GM12873 (cell line): ENCODE measurements at regions not wholly inside any gene's neighbourhood (a gene's known extent, or its start where the extent isn't known, plus 50 kb on each side); places are given as distances from the start of the nearest gene placed in this dataset.
A peak's percentile ranks its signal among the peaks of the same experiment; 100 is the strongest.

Source experiments
- TF ChIP-seq, protein P1 (sequence below): IDR thresholded peaks from 2 replicates; pipeline ENCODE4 v1.5.1; 2012; ENCODE audit warnings: low read depth, mild to moderate bottlenecking, moderate library complexity, low read length, control low read depth; ENCODE audit not compliant: insufficient read depth; ENCODE audit errors: missing control alignments

DNA sequence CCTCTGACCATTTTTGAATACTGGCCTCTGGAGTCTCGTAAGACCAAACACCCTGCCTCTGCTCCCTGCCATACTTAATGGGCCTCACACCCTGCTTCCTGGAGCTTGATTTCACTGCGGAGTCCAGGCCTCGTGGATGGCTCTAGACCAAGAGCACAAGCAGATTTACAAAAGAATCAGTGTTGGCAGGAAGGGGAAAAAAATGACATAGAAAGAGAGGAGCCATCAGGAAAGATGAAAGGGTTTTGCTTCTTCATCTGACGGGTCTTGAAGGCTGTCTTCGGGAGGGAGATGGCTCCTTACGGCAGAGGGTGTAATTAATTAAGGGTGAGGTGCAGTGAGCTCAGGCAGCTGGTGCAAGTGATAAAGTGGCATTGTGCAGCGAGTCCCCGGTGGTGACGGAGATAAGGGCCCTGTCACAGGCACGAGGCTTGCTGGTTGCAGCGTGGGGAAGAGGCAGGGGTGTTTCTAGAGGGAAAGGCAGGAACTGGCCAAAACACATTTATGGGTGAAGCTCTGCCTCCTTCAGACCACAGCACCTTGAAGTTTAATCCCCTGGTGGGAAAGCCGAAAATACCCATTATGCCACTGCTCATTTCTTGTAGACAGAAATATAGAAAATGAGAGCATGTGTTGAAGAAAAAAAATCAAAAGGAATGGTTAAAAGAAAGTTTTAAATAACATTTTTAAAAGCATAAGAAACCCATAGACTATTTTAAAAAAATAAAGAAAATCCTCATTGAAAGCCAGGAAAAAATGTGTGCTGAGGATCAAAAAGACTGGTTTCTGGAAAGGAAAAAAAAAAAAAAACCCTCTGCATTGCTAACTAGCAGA is 128.6 kb upstream of the LRFN2 start:
- TF ChIP-seq, protein P1, sequence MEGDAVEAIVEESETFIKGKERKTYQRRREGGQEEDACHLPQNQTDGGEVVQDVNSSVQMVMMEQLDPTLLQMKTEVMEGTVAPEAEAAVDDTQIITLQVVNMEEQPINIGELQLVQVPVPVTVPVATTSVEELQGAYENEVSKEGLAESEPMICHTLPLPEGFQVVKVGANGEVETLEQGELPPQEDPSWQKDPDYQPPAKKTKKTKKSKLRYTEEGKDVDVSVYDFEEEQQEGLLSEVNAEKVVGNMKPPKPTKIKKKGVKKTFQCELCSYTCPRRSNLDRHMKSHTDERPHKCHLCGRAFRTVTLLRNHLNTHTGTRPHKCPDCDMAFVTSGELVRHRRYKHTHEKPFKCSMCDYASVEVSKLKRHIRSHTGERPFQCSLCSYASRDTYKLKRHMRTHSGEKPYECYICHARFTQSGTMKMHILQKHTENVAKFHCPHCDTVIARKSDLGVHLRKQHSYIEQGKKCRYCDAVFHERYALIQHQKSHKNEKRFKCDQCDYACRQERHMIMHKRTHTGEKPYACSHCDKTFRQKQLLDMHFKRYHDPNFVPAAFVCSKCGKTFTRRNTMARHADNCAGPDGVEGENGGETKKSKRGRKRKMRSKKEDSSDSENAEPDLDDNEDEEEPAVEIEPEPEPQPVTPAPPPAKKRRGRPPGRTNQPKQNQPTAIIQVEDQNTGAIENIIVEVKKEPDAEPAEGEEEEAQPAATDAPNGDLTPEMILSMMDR, result no peak

GRCh38 chr6:40714576-40715564 is 127.7 kb upstream of the LRFN2 start:
- TF ChIP-seq, protein P1, result no peak

DNA sequence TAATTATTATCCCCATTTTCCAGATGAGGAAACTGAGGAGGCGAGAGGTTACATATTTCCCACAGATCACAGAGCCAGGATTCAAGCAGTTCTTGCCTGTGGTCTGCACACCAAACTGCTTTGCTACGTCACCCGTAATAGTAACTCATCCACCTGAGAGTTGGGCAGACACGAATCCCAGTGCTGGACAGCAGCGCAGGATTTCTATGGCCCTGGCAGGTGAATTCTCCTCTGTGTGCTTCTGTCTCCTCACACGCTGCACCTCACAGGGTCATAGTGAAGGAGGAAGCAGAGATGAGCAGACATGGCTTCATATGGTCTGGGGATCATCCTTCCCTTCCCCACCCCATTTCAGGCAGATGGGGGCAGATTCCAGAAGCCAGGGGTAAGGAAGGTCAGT is 127.0 kb upstream of the LRFN2 start:
- TF ChIP-seq, protein P1, result no peak

- TF ChIP-seq, protein P1, result peak; percentile 3
These were observed 126.0 kb upstream of the LRFN2 start for GRCh38 chr6:40713002-40713719.

DNA sequence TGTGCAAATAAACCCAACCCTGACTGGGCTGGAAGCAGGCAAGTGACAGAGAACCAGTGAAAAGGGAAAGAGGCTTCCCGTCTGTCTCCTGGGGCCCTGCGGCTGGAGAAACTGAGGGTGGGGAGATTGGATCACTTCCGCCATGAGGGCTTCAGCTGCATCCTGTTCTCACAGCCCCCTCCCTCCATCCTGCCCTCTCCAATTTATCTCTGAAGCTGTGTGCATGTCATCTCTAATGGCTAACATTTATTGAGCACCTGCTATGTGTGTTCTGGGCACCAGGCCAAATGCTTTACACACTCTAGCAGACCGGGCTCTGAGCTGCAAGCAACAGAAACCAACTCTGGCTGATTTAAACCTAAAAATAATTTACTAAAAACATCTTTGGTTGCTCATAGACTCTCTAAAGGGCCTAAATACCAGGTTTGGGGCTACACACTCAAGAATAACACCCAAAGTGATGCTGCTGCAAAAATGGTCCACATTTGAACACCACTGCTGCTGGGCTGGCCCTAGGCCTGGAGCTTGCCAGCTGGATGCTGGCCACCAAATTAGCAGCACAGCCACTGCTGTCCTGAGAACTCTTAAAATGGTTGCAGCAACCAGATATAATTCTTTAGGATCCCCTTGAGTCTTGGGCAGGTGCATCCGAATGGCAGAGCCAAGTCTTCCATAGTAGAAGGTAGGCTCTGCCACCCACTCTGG is 123.6 kb upstream of the LRFN2 start:
- TF ChIP-seq, protein P1, result no peak

- TF ChIP-seq, protein P1, result no peak
These were observed 120.9 kb upstream of the LRFN2 start for GRCh38 chr6:40708049-40708448.
